HCT116 (cell line): ENCODE measurements at regions not wholly inside any gene's neighbourhood (a gene's known extent, or its start where the extent isn't known, plus 50 kb on each side); places are given as distances from the start of the nearest gene placed in this dataset.
A peak's percentile ranks its signal among the peaks of the same experiment; 100 is the strongest.

Experiments
- ATAC-seq: fragments of 200-7000 bp; cut with Tn5 transposase; 2 replicates; pipeline ENCODE4 v1.9.1; 2020; ENCODE audit warnings: mild to moderate bottlenecking, moderate library complexity
- BruUV-seq: library from RNA; stranded (reverse); fragments of 400-500 nt; replicated peaks from 2 replicates; lab custom pipeline; 2021; lab: Mats Ljungman, UMichigan
- CTCF ChIA-PET: fragments of 300-600 bp; sonication (Branson Sonifier 250); formaldehyde crosslinking; loops from one replicate; lab custom pipeline; 2021; ENCODE audit warnings: antibody characterized with exemption; lab: Charles Lee
- POLR2A ChIA-PET: fragments of 300-600, 350-600 bp; sonication (Branson Sonifier 250); formaldehyde crosslinking; loops from one replicate; lab custom pipeline; 2021; ENCODE audit warnings: antibody characterized with exemption; lab: Charles Lee
- RAD21 ChIA-PET, 2 experiments: fragments of 300-600 bp; sonication (Branson Sonifier 250); formaldehyde crosslinking; loops; one replicate each; lab custom pipeline; 2023; ENCODE audit warnings: low total read pairs in 2 of 2; ENCODE audit not compliant: uncharacterized antibody in 2 of 2, unreplicated experiment in 2 of 2, low non-redundant PET in 1 of 2; lab: Charles Lee
- DNase-seq: peaks from one replicate; pipeline ENCODE4 v3.0.0-alpha.2; 2010; ENCODE audit warnings: low read depth, low spot score
- H2AFZ ChIP-seq: fragments of 200-600 bp; shearing (Covaris generic), sonication (generic); 2 replicates; pipeline ENCODE4 v1.6.1; 2017; ENCODE audit warnings: low read depth, mixed run types, mixed read lengths, antibody characterized with exemption, low read length; ENCODE audit not compliant: poor library complexity, severe bottlenecking
- H3K27ac ChIP-seq: 2 replicates; pipeline ENCODE4 v1.5.1; 2012; ENCODE audit warnings: low read depth, low read length
- H3K27me3 ChIP-seq: fragments of 200-600 bp; sonication (generic); 2 replicates; pipeline ENCODE4 v1.6.1; 2016; ENCODE audit warnings: mixed run types, low read length, mixed read lengths; ENCODE audit not compliant: insufficient read depth
- H3K36me3 ChIP-seq, 2 experiments: fragments of 200-500 bp in 1 of 2; fragments of 200-600 bp in 1 of 2; sonication (Bioruptor generic) in 1 of 2; sonication (generic) in 1 of 2; 2 replicates each; pipeline versions ENCODE4 v1.5.1 to v1.6.1; 2014 to 2016; ENCODE audit warnings: low read length in 2 of 2, inconsistent platforms in 1 of 2, mixed read lengths in 1 of 2, mixed run types in 1 of 2; ENCODE audit not compliant: insufficient read depth in 2 of 2, control insufficient read depth in 1 of 2
- H3K4me1 ChIP-seq, 2 experiments: fragments of 200-600 bp in 1 of 2; sonication (generic) in 1 of 2; 2 replicates each; pipeline versions ENCODE4 v1.5.1 to v1.6.1; 2012 to 2017; ENCODE audit warnings: low read length in 2 of 2, inconsistent platforms in 1 of 2, mild to moderate bottlenecking in 1 of 2, mixed read lengths in 1 of 2, mixed run types in 1 of 2, moderate library complexity in 1 of 2; ENCODE audit not compliant: insufficient read depth in 2 of 2, control insufficient read depth in 1 of 2
- H3K4me2 ChIP-seq: fragments of 200-600 bp; sonication (generic); 2 replicates; pipeline ENCODE4 v1.6.1; 2017; ENCODE audit warnings: mixed run types, low read length, mixed read lengths
- H3K4me3 ChIP-seq, 2 experiments: fragments of 200-600 bp in 1 of 2; sonication (generic) in 1 of 2; replicated peaks in 1 of 2; 2 replicates each; pipeline ENCODE4 v1.5.1; 2011 to 2016; ENCODE audit warnings: low read length in 2 of 2, control low read depth in 1 of 2, low read depth in 1 of 2, mild to moderate bottlenecking in 1 of 2, mixed read lengths in 1 of 2, mixed run types in 1 of 2
- H3K79me2 ChIP-seq: fragments of 200-600 bp; sonication (generic); 2 replicates; pipeline ENCODE4 v1.6.1; 2017; ENCODE audit warnings: mild to moderate bottlenecking, mixed run types, low read length, moderate library complexity, mixed read lengths; ENCODE audit not compliant: insufficient read depth
- H3K9ac ChIP-seq: fragments of 200-600 bp; sonication (generic); 2 replicates; pipeline ENCODE4 v1.6.1; 2016; ENCODE audit warnings: low read length, mixed read lengths
- H3K9me2 ChIP-seq: fragments of 200-600 bp; sonication (generic), shearing (Covaris generic); 2 replicates; pipeline ENCODE4 v1.6.1; 2017; ENCODE audit warnings: mixed run types, mild to moderate bottlenecking, moderate library complexity; ENCODE audit not compliant: insufficient read depth
- H3K9me3 ChIP-seq, 2 experiments: fragments of 200-500 bp in 1 of 2; fragments of 200-600 bp in 1 of 2; sonication (Bioruptor generic) in 1 of 2; sonication (generic) in 1 of 2; 2 replicates each; pipeline ENCODE4 v1.6.1; 2014 to 2017; ENCODE audit warnings: low read length in 2 of 2, mixed read lengths in 2 of 2, inconsistent platforms in 1 of 2, low read depth in 1 of 2, mild to moderate bottlenecking in 1 of 2, mixed run types in 1 of 2, moderate library complexity in 1 of 2; ENCODE audit not compliant: control insufficient read depth in 1 of 2, insufficient read depth in 1 of 2
- H4K20me1 ChIP-seq: fragments of 200-600 bp; sonication (generic), shearing (Covaris generic); 2 replicates; pipeline ENCODE4 v1.6.1; 2017; ENCODE audit warnings: mixed run types, mild to moderate bottlenecking, moderate library complexity; ENCODE audit not compliant: insufficient read depth
- EZH2 ChIP-seq: fragments of 200-600 bp; sonication (generic); IDR thresholded peaks from 2 replicates; pipeline ENCODE4 v1.6.1; 2017; ENCODE audit warnings: antibody characterized with exemption, mixed run types
- POLR2AphosphoS5 ChIP-seq: IDR thresholded peaks from 2 replicates; pipeline ENCODE4 v1.6.1; 2011; ENCODE audit warnings: mild to moderate bottlenecking, low read depth, low read length, moderate library complexity
- RAD21 ChIP-seq: IDR thresholded peaks from 2 replicates; pipeline ENCODE4 v1.6.1; 2012; ENCODE audit warnings: low read depth, mild to moderate bottlenecking
- SIN3A ChIP-seq: IDR thresholded peaks from 2 replicates; pipeline ENCODE4 v1.6.1; 2012; ENCODE audit warnings: low read depth
- SP1 ChIP-seq: IDR thresholded peaks from 2 replicates; pipeline ENCODE4 v1.6.1; 2012; ENCODE audit warnings: low read depth
- SRF ChIP-seq: IDR thresholded peaks from 2 replicates; pipeline ENCODE4 v1.6.1; 2012; ENCODE audit warnings: low read depth
- ZFX ChIP-seq: fragments of 450-650 bp; IDR thresholded peaks from 2 replicates; pipeline ENCODE4 v1.6.1; 2017
- ZNF274 ChIP-seq: fragments of 200-500 bp; sonication (Bioruptor generic); IDR thresholded peaks from 2 replicates; pipeline ENCODE4 v1.6.1; 2014; ENCODE audit warnings: mild to moderate bottlenecking, low read depth, low read length, inconsistent platforms
- intact Hi-C: fragments of 100-400 bp; cut with micrococcal nuclease; formaldehyde crosslinking; loops from 2 replicates; pipeline ENCODE4 v1.10.0; 2022
- TF ChIP-seq, protein P1 (sequence below), 3 experiments: fragments of 200-600 bp in 1 of 3; sonication (generic) in 1 of 3; IDR thresholded peaks in 2 of 3; conservative IDR thresholded peaks in 1 of 3; 2 replicates each; pipeline ENCODE4 v1.5.1; 2012 to 2017; ENCODE audit warnings: low read depth in 2 of 3, low read length in 2 of 3, antibody characterized with exemption in 1 of 3, borderline replicate concordance in 1 of 3, control low read depth in 1 of 3, mild to moderate bottlenecking in 1 of 3, mixed read lengths in 1 of 3, mixed run types in 1 of 3, moderate library complexity in 1 of 3; ENCODE audit not compliant: insufficient read depth in 1 of 3

GRCh38 chr9:91119679-91120078 is 242.0 kb downstream of the AUH start (continued):
- 0 out of 2 replicates have a peak, but pooled peaks have one; percentile 9 for TF ChIP-seq RAD21
- TF ChIP-seq SIN3A = peak; percentile 35; the same call in 1 of the 2 replicates

- Histone ChIP-seq H3K27ac (peak overlapping the region; percentile 12; the same call in 1 of the 2 replicates), H3K4me1 (peaks cover 20 to 27% of the 10 kb centered on the region in 2 experiments), H3K9me3 (no peaks in the 10 kb centered on the region), H3K9ac (0 out of 2 replicates have a peak overlapping the region, but pooled peaks have one; percentile 12), H3K4me2 (peak overlapping the region; percentile 67), H3K27me3 (no peaks in the 10 kb centered on the region), H3K9me2 (no peaks in the 10 kb centered on the region), H3K36me3 (no peaks in the 10 kb centered on the region), H2AFZ (peak overlapping the region; percentile 81), H3K79me2 (no peaks in the 10 kb centered on the region), H3K4me3 (no peak overlapping the region; a peak in 1 of 4 replicates), H4K20me1 (no peaks in the 10 kb centered on the region)
- BruUV-seq = no TSS peak
- TF ChIP-seq ZNF274 (no peak), EZH2 (no peak), POLR2AphosphoS5 (no peak), RAD21 (no peak), ZFX (no peak), SRF (no peak), SP1 (no peak)
- TF ChIP-seq, protein P1, sequence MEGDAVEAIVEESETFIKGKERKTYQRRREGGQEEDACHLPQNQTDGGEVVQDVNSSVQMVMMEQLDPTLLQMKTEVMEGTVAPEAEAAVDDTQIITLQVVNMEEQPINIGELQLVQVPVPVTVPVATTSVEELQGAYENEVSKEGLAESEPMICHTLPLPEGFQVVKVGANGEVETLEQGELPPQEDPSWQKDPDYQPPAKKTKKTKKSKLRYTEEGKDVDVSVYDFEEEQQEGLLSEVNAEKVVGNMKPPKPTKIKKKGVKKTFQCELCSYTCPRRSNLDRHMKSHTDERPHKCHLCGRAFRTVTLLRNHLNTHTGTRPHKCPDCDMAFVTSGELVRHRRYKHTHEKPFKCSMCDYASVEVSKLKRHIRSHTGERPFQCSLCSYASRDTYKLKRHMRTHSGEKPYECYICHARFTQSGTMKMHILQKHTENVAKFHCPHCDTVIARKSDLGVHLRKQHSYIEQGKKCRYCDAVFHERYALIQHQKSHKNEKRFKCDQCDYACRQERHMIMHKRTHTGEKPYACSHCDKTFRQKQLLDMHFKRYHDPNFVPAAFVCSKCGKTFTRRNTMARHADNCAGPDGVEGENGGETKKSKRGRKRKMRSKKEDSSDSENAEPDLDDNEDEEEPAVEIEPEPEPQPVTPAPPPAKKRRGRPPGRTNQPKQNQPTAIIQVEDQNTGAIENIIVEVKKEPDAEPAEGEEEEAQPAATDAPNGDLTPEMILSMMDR (IDR thresholded peaks at IDR 0.05 in 2 of 3, conservative IDR thresholded peaks at IDR 0.05 in 1 of 3; ENCODE audit: borderline replicate concordance in 1 of 3, insufficient read depth in 1 of 3, low read depth in 2 of 3, low read length in 2 of 3) = no peak
- DNase-seq (no peak), ATAC-seq (peak; percentile 56)
- POLR2A ChIA-PET = no interaction called here
- RAD21 ChIA-PET = no interaction called here
- CTCF ChIA-PET = no interaction called here
- intact Hi-C loops = no loop called here
Measured at GRCh38 chr9:91120200-91120599, 241.5 kb downstream of the AUH start.
